LNCaP clone FGC (cell line): ENCODE measurements at regions not wholly inside any gene's neighbourhood (a gene's known extent, or its start where the extent isn't known, plus 50 kb on each side); places are given as distances from the start of the nearest gene placed in this dataset.

Experiments used
- DNase-seq: peaks from one replicate; pipeline ENCODE4 v3.0.0-alpha.2; 2011; ENCODE audit warnings: low read depth
- H3K4me3 ChIP-seq: 2 replicates; pipeline ENCODE4 v1.5.1; 2011; ENCODE audit warnings: mild to moderate bottlenecking, low read depth, low read length, control low read depth
- TF ChIP-seq, protein P1 (sequence below): IDR thresholded peaks from 2 replicates; pipeline ENCODE4 v1.5.1; 2012; ENCODE audit warnings: mild to moderate bottlenecking; ENCODE audit not compliant: control insufficient read depth, insufficient read depth; ENCODE audit errors: extremely low read depth

DNA sequence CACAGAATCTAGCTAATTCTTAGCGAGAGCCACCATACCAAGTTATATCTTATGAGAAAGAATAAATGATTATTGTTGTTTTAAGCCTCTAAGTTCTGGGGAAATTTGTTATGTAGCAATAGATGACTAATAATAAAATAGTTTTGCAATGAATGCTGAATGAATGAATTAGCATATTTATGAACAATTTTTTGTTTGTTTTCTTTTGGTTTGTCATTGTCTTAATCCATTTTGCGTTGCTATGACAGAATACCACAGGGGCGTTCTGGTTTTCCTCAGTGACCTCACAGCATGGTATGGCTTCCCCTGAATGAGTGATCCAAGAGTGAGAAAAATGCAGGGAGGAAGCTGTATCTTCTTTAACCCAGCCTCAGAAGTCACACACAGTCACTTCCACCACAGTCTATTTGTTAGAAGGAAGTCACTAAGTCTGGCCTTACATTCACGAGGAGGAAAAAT lies 53.8 kb upstream of the HPDL start:
- DNase-seq: no peak
- H3K4me3 ChIP-seq: no peak overlapping the region
- TF ChIP-seq, protein P1, sequence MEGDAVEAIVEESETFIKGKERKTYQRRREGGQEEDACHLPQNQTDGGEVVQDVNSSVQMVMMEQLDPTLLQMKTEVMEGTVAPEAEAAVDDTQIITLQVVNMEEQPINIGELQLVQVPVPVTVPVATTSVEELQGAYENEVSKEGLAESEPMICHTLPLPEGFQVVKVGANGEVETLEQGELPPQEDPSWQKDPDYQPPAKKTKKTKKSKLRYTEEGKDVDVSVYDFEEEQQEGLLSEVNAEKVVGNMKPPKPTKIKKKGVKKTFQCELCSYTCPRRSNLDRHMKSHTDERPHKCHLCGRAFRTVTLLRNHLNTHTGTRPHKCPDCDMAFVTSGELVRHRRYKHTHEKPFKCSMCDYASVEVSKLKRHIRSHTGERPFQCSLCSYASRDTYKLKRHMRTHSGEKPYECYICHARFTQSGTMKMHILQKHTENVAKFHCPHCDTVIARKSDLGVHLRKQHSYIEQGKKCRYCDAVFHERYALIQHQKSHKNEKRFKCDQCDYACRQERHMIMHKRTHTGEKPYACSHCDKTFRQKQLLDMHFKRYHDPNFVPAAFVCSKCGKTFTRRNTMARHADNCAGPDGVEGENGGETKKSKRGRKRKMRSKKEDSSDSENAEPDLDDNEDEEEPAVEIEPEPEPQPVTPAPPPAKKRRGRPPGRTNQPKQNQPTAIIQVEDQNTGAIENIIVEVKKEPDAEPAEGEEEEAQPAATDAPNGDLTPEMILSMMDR: no peak

DNA sequence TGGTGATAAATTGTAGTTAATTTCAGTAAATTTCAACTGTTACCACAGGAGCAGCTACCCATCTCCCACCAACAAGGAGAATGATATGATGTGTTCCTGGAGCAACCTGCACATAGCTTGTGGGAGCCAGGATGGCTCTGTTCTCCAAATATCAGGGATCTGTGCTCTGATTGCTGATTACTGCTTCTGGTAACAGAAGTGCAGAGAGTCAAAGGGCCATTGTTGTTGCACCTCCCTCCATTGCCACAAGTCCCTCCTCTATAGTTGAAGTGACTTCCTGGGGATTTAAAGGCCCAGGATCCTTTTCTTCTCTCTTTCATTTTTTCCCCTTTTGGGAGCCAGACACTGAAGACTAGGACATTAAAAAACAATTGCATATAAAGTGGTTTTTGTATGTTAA lies 51.6 kb upstream of the HPDL start:
- no peak for DNase-seq
- no peak overlapping the region for H3K4me3 ChIP-seq
- TF ChIP-seq, protein P1: no peak
